H1 (cell line): ENCODE measurements at regions not wholly inside any gene's neighbourhood (a gene's known extent, or its start where the extent isn't known, plus 50 kb on each side); places are given as distances from the start of the nearest gene placed in this dataset.

ENCODE experiments used
- CTCF ChIA-PET: fragments of 300-600 bp; sonication (Branson Sonifier 250); formaldehyde crosslinking; loops from one replicate; lab custom pipeline; 2021; ENCODE audit not compliant: partially characterized antibody; lab: Charles Lee
- POLR2A ChIA-PET: fragments of 300-600 bp; sonication (Branson Sonifier 250); formaldehyde crosslinking; loops from one replicate; lab custom pipeline; 2021; ENCODE audit warnings: inconsistent platforms; ENCODE audit not compliant: partially characterized antibody; lab: Charles Lee
- DNase-seq, 2 experiments: peaks; one replicate each; pipeline versions ENCODE4 v3.0.0 to v3.0.0-alpha.2; 2010 to 2022; ENCODE audit warnings: low spot score in 2 of 2, low read depth in 1 of 2, mixed read lengths in 1 of 2
- FAIRE-seq: peaks from 2 replicates; lab custom pipeline; 2011; peaks lifted over from hg19 to GRCh38; lab: Jason Lieb, UNC
- H2AFZ ChIP-seq: 2 replicates; pipeline ENCODE4 v1.8.1; 2012; ENCODE audit warnings: low read length, inconsistent platforms
- H2AK5ac ChIP-seq: 2 replicates; pipeline ENCODE4 v1.6.1; 2013; ENCODE audit warnings: low read depth, low read length
- H2BK120ac ChIP-seq: replicated peaks from 2 replicates; pipeline ENCODE3; 2013; ENCODE audit warnings: low read depth, low read length, inconsistent platforms
- H2BK12ac ChIP-seq: 2 replicates; pipeline ENCODE4 v1.6.1; 2013; ENCODE audit warnings: low read depth, low read length
- H2BK15ac ChIP-seq: 2 replicates; pipeline ENCODE4 v1.6.1; 2013; ENCODE audit warnings: low read length
- H2BK20ac ChIP-seq: 2 replicates; pipeline ENCODE4 v1.6.1; 2013; ENCODE audit warnings: low read length
- H2BK5ac ChIP-seq: 2 replicates; pipeline ENCODE4 v1.6.1; 2013; ENCODE audit warnings: low read depth, low read length
- H3K14ac ChIP-seq: 2 replicates; pipeline ENCODE4 v1.6.1; 2013; ENCODE audit warnings: inconsistent platforms; ENCODE audit not compliant: insufficient read length
- H3K18ac ChIP-seq: 2 replicates; pipeline ENCODE4 v1.6.1; 2013; ENCODE audit warnings: low read length; ENCODE audit errors: extremely low read depth
- H3K23ac ChIP-seq: 2 replicates; pipeline ENCODE4 v1.6.1; 2013; ENCODE audit warnings: inconsistent platforms; ENCODE audit not compliant: insufficient read length
- H3K23me2 ChIP-seq: 2 replicates; pipeline ENCODE4 v1.6.1; 2013; ENCODE audit warnings: low read depth, low read length
- H3K27ac ChIP-seq: 2 replicates; pipeline ENCODE4 v1.6.1; 2011; ENCODE audit warnings: low read depth, low read length, inconsistent platforms
- H3K27me3 ChIP-seq, 4 experiments: replicated peaks in 1 of 4; 1 replicate in 1 of 4; 2 replicates in 3 of 4; pipeline versions ENCODE4 v1.6.1 to v1.8.1; 2011 to 2013; ENCODE audit warnings: low read length in 3 of 4, mild to moderate bottlenecking in 3 of 4, inconsistent platforms in 2 of 4, mixed read lengths in 2 of 4, moderate library complexity in 1 of 4; ENCODE audit not compliant: control insufficient read depth in 3 of 4, insufficient read depth in 3 of 4; ENCODE audit errors: extremely low read depth in 1 of 4
- H3K36me3 ChIP-seq, 4 experiments: 2 replicates each; pipeline versions ENCODE4 v1.6.1 to v1.8.1; 2011 to 2013; ENCODE audit warnings: mild to moderate bottlenecking in 4 of 4, low read length in 3 of 4, moderate library complexity in 2 of 4, control low read depth in 1 of 4, inconsistent platforms in 1 of 4; ENCODE audit not compliant: insufficient read depth in 4 of 4, control insufficient read depth in 2 of 4
- H3K4ac ChIP-seq: replicated peaks from 2 replicates; pipeline ENCODE3; 2013; ENCODE audit warnings: low read length, low read depth, mixed read lengths, inconsistent platforms; ENCODE audit not compliant: insufficient read length
- H3K4me1 ChIP-seq, 4 experiments: replicated peaks in 1 of 4; 1 replicate in 1 of 4; 2 replicates in 3 of 4; pipeline versions ENCODE4 v1.6.1 to v1.8.1; 2011 to 2013; ENCODE audit warnings: low read length in 3 of 4, inconsistent platforms in 2 of 4, mixed read lengths in 1 of 4; ENCODE audit not compliant: insufficient read depth in 4 of 4, control insufficient read depth in 3 of 4
- H3K4me2 ChIP-seq, 2 experiments: 2 replicates each; pipeline versions ENCODE4 v1.6.1 to v1.8.1; 2011 to 2013; ENCODE audit warnings: low read depth in 2 of 2, low read length in 2 of 2, control low read depth in 1 of 2, inconsistent platforms in 1 of 2, mild to moderate bottlenecking in 1 of 2; ENCODE audit not compliant: insufficient read depth in 1 of 2
- H3K4me3 ChIP-seq, 4 experiments: fragments of 200-600, 300-600 bp in 1 of 4; sonication (generic), shearing (Covaris generic), sonication (Bioruptor Twin) in 1 of 4; 2 replicates each; pipeline versions ENCODE4 v1.5.1 to v1.8.1; 2011 to 2016; ENCODE audit warnings: low read length in 4 of 4, low read depth in 3 of 4, control low read depth in 2 of 4, inconsistent platforms in 2 of 4, mild to moderate bottlenecking in 2 of 4, mixed read lengths in 1 of 4, moderate library complexity in 1 of 4; ENCODE audit not compliant: insufficient read depth in 2 of 4; ENCODE audit errors: extremely low read depth in 1 of 4
- H3K56ac ChIP-seq: replicated peaks from 2 replicates; pipeline ENCODE3; 2013; ENCODE audit warnings: low read depth, mild to moderate bottlenecking, mixed read lengths, low read length, inconsistent platforms; ENCODE audit not compliant: insufficient read length
- H3K79me1 ChIP-seq: 2 replicates; pipeline ENCODE4 v1.6.1; 2013; ENCODE audit warnings: low read depth, low read length, control low read depth
- H3K79me2 ChIP-seq, 2 experiments: 2 replicates each; pipeline versions ENCODE4 v1.6.1 to v1.8.1; 2012 to 2013; ENCODE audit warnings: low read length in 2 of 2, mild to moderate bottlenecking in 2 of 2, inconsistent platforms in 1 of 2; ENCODE audit not compliant: insufficient read depth in 2 of 2, control insufficient read depth in 1 of 2
- H3K9ac ChIP-seq, 4 experiments: replicated peaks in 1 of 4; 1 replicate in 1 of 4; 2 replicates in 3 of 4; pipeline versions ENCODE4 v1.6.1 to v1.8.1; 2011 to 2013; ENCODE audit warnings: low read depth in 3 of 4, low read length in 3 of 4, control low read depth in 2 of 4, mild to moderate bottlenecking in 2 of 4, moderate library complexity in 2 of 4, inconsistent platforms in 1 of 4; ENCODE audit errors: extremely low read depth in 1 of 4
- H3K9me3 ChIP-seq, 2 experiments: 2 replicates each; pipeline versions ENCODE4 v1.6.1 to v1.8.1; 2012 to 2013; ENCODE audit warnings: mild to moderate bottlenecking in 2 of 2, moderate library complexity in 2 of 2, control low read depth in 1 of 2, inconsistent platforms in 1 of 2, low read depth in 1 of 2, low read length in 1 of 2, mixed read lengths in 1 of 2; ENCODE audit not compliant: insufficient read depth in 2 of 2
- H4K20me1 ChIP-seq, 2 experiments: replicated peaks in 1 of 2; 2 replicates each; pipeline versions ENCODE3 to v1.8.1; 2011 to 2013; ENCODE audit warnings: inconsistent platforms in 2 of 2, low read length in 2 of 2, mild to moderate bottlenecking in 1 of 2; ENCODE audit not compliant: insufficient read depth in 2 of 2, control insufficient read depth in 1 of 2
- H4K5ac ChIP-seq: 2 replicates; pipeline ENCODE4 v1.6.1; 2013; ENCODE audit warnings: low read length, low read depth, mixed read lengths, inconsistent platforms; ENCODE audit not compliant: insufficient read length
- H4K8ac ChIP-seq: 2 replicates; pipeline ENCODE4 v1.8.0; 2013; ENCODE audit warnings: mild to moderate bottlenecking, moderate library complexity, low read length, inconsistent platforms; ENCODE audit not compliant: insufficient read depth; ENCODE audit errors: extremely low read depth
- H4K91ac ChIP-seq: replicated peaks from 2 replicates; pipeline ENCODE3; 2013; ENCODE audit warnings: low read length, mixed read lengths, inconsistent platforms; ENCODE audit not compliant: insufficient read length
- ATF3 ChIP-seq: IDR thresholded peaks from 2 replicates; pipeline ENCODE4 v1.6.1; 2011; ENCODE audit warnings: low read depth, mild to moderate bottlenecking, low read length; ENCODE audit not compliant: insufficient read depth
- BRCA1 ChIP-seq: IDR thresholded peaks from 2 replicates; pipeline ENCODE4 v1.6.1; 2012; ENCODE audit warnings: low read depth, low read length, improper control_type of control experiment
- CHD1 ChIP-seq: IDR thresholded peaks from 2 replicates; pipeline ENCODE4 v1.6.1; 2012; ENCODE audit warnings: low read depth, low read length, improper control_type of control experiment
- MAFK ChIP-seq: IDR thresholded peaks from 2 replicates; pipeline ENCODE4 v1.6.1; 2012; ENCODE audit warnings: low read depth, mild to moderate bottlenecking, improper control_type of control experiment, low read length
- NANOG ChIP-seq: IDR thresholded peaks from 2 replicates; pipeline ENCODE4 v1.6.1; 2011; ENCODE audit warnings: low read length, low read depth, mild to moderate bottlenecking, inconsistent platforms; ENCODE audit not compliant: insufficient read depth, poor library complexity, severe bottlenecking
- POLR2A ChIP-seq, 2 experiments: IDR thresholded peaks; 1 replicate in 1 of 2; 2 replicates in 1 of 2; pipeline ENCODE4 v1.6.1; 2011; ENCODE audit warnings: low read depth in 2 of 2, low read length in 2 of 2, mild to moderate bottlenecking in 2 of 2; ENCODE audit errors: control extremely low read depth in 1 of 2
- RAD21 ChIP-seq, 2 experiments: IDR thresholded peaks in 1 of 2; conservative IDR thresholded peaks in 1 of 2; 2 replicates each; pipeline ENCODE4 v1.6.1; 2011; ENCODE audit warnings: low read depth in 2 of 2, low read length in 2 of 2, improper control_type of control experiment in 1 of 2, inconsistent platforms in 1 of 2, mild to moderate bottlenecking in 1 of 2, moderate library complexity in 1 of 2
- SIX5 ChIP-seq: IDR thresholded peaks from 2 replicates; pipeline ENCODE4 v1.6.1; 2011; ENCODE audit warnings: mild to moderate bottlenecking, low read depth, low read length
- SP4 ChIP-seq: IDR thresholded peaks from 2 replicates; pipeline ENCODE4 v1.6.1; 2012; ENCODE audit warnings: low read length, inconsistent platforms
- SRF ChIP-seq: IDR thresholded peaks from 2 replicates; pipeline ENCODE4 v1.6.1; 2011; ENCODE audit warnings: mild to moderate bottlenecking, low read depth, low read length, moderate library complexity
- WGBS, 2 experiments: shearing (Covaris generic) in 1 of 2; methylation state at CpG; one replicate each; pipeline versions ENCODE4 v1.1.6 to v1.1.7; 2013 to 2015; ENCODE audit warnings: low lambda C conversion rate in 2 of 2, mixed read lengths in 2 of 2, inconsistent platforms in 1 of 2, low coverage in 1 of 2, missing lambda C conversion rate in 1 of 2; ENCODE audit not compliant: insufficient replicate concordance in 2 of 2, insufficient coverage in 1 of 2, insufficient read length in 1 of 2; ENCODE audit errors: extremely low coverage in 1 of 2, missing lambda C conversion rate in 1 of 2; 5-methylcytosine and 5-hydroxymethylcytosine counted together

- no peak overlapping the region for H2AK5ac ChIP-seq
- TF ChIP-seq BRCA1, result no peak
- TF ChIP-seq ATF3, result no peak
- TF ChIP-seq MAFK, result no peak
- TF ChIP-seq RAD21 (IDR thresholded peaks at IDR 0.05 in 1 of 2, conservative IDR thresholded peaks at IDR 0.05 in 1 of 2; ENCODE audit: low read depth in 2 of 2, low read length in 2 of 2), result no peak
- TF ChIP-seq NANOG, result no peak
- TF ChIP-seq SRF, result no peak
- TF ChIP-seq POLR2A (IDR thresholded peaks at IDR 0.05; ENCODE audit: control extremely low read depth in 1 of 2, low read depth in 2 of 2, low read length in 2 of 2), result no peak
- TF ChIP-seq SP4, result no peak
- TF ChIP-seq SIX5, result no peak
- no peak for TF ChIP-seq CHD1
- TF ChIP-seq, all 59 proteins: peak for 0
- Histone ChIP-seq H4K20me1 (no peaks in the 10 kb centered on the region), H4K5ac (no peak overlapping the region), H3K79me2 (no peaks in the 10 kb centered on the region), H3K36me3 (no peaks in the 10 kb centered on the region), H3K56ac (no peak overlapping the region), H3K23me2 (no peaks in the 10 kb centered on the region), H3K14ac (no peak overlapping the region), H2BK120ac (no peak overlapping the region), H2BK15ac (no peak overlapping the region), H2BK12ac (no peak overlapping the region), H2AFZ (no peak overlapping the region), H3K4me3 (no peak overlapping the region), H4K91ac (no peak overlapping the region), H3K9me3 (no peaks in the 10 kb centered on the region), H2BK5ac (no peak overlapping the region), H3K4ac (no peak overlapping the region), H2BK20ac (no peak overlapping the region), H3K9ac (no peak overlapping the region), H4K8ac (no peak overlapping the region), H3K4me1 (no peaks in the 10 kb centered on the region), H3K23ac (no peak overlapping the region), H3K4me2 (no peak overlapping the region), H3K18ac (no peak overlapping the region), H3K27me3 (no peaks in the 10 kb centered on the region), H3K79me1 (no peaks in the 10 kb centered on the region), H3K27ac (no peak overlapping the region)
- ChIA-PET POLR2A (interaction anchor here (0.7 kb wide), 1 partner anchor 574 kb away, joined by 3 read pairs; no protein-coding TSS in a partner anchor), CTCF (no interaction called here)
- FAIRE-seq, result no peak
- no peak for DNase-seq
- 80% methylated on average over 2 of the region's 2 CpGs; no CpG with 5 or more reads in 1 of the 2 experiments for WGBS, 2 experiments
Measured at GRCh38 chrX:78378476-78379115, 51.2 kb upstream of the CYSLTR1 start.
